GM10248 (cell line): ENCODE measurements at regions not wholly inside any gene's neighbourhood (a gene's known extent, or its start where the extent isn't known, plus 50 kb on each side); places are given as distances from the start of the nearest gene placed in this dataset.

Experiments
- CTCF ChIA-PET: fragments of 300-600 bp; sonication (Branson Sonifier 250); formaldehyde crosslinking; extraction: SDS; loops from one replicate; lab custom pipeline; 2021; ENCODE audit warnings: antibody characterized with exemption; lab: Yijun Ruan, JAX
- POLR2A ChIA-PET: fragments of 350-650 bp; sonication (Branson Sonifier 250); formaldehyde crosslinking; extraction: SDS; loops from one replicate; lab custom pipeline; 2020; ENCODE audit warnings: antibody characterized with exemption; lab: Yijun Ruan, JAX
- DNase-seq: peaks from one replicate; pipeline ENCODE4 v3.0.0; 2012; ENCODE audit errors: extremely low spot score
- CTCF ChIP-seq: IDR thresholded peaks from 2 replicates; pipeline ENCODE4 v1.5.1; 2012; ENCODE audit warnings: mild to moderate bottlenecking, low read depth; ENCODE audit errors: extremely low read depth, missing control alignments, control extremely low read depth

DNA sequence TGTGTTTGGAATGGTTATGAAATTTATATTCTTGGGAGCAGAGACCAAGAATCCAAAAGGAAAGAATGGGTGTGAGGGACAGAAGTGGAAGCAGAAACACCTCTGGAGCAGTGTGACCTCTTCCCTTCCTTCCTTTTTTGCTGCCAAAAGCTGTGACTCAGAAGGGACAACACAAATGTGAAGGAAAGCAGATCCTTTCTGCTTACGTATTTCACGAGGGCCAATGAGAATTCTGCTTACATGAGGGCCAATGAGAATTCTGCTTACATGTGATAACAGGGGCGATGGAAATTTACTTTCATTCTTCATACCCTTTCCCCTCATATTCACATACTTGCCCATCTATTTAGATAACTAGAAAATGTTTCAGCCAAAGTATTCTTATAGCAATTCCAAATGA, 404.6 kb downstream of the PRDM5 start:
- no peak for DNase-seq
- CTCF ChIA-PET = no interaction called here
- POLR2A ChIA-PET = no interaction called here
- no peak for TF ChIP-seq CTCF

GRCh38 chr4:120509719-120510118, 412.8 kb downstream of the PRDM5 start:
- no peak for DNase-seq
- no peak for TF ChIP-seq CTCF
- POLR2A ChIA-PET = no interaction called here
- CTCF ChIA-PET = interaction anchor here (1.3 kb wide), 1 partner anchor 15 kb away, joined by 4 read pairs; no protein-coding TSS in a partner anchor

GRCh38 chr4:120509222-120509621, 413.3 kb downstream of the PRDM5 start:
- TF ChIP-seq CTCF = no peak
- ChIA-PET POLR2A (no interaction called here), CTCF (interaction anchor here (1.3 kb wide), 1 partner anchor 10 kb away, joined by 4 read pairs; no protein-coding TSS in a partner anchor)
- DNase-seq = no peak

- ChIA-PET POLR2A (no interaction called here), CTCF (interaction anchor here (1.0 to 1.3 kb wide), 2 partner anchors 9 to 12 kb away, joined by 3 to 4 read pairs; no protein-coding TSS in a partner anchor)
- no peak for TF ChIP-seq CTCF
- DNase-seq = no peak
Observed at GRCh38 chr4:120508036-120508435, 414.5 kb downstream of the PRDM5 start.

DNA sequence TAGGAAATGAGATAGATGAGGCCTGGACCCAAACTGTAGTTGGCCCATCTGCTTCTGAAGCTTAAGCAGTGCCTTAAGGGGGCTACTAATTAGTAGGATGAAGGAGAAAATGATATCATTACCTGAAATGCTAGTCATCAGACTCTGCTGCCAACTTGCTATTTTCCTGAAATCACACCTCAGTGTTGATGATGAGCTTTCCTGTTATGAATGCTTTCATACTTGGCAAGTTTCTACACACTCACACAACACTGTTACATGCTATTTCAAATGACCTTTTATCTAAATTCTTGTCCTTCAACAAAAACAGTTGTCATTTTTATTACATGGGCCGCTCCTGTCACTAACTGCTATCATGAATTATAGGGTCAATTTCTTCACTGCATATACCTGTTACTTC, 416.0 kb downstream of the PRDM5 start:
- POLR2A ChIA-PET = no interaction called here
- no peak for TF ChIP-seq CTCF
- CTCF ChIA-PET = no interaction called here
- DNase-seq = no peak

- CTCF ChIA-PET = interaction anchor here (1.2 kb wide), 1 partner anchor 10 kb away, joined by 4 read pairs; no protein-coding TSS in a partner anchor
- DNase-seq = no peak
- POLR2A ChIA-PET = no interaction called here
Observed at GRCh38 chr4:120498678-120499077, 423.8 kb downstream of the PRDM5 start.

More at GRCh38 chr4:120498678-120499077, 423.8 kb downstream of the PRDM5 start:
- no peak for TF ChIP-seq CTCF
